ENCODE measurements at regions not wholly inside any gene's neighbourhood (a gene's known extent, or its start where the extent isn't known, plus 50 kb on each side); places are given as distances from the start of the nearest gene placed in this dataset.

GRCh38 chr2:57878171-57878865 lies 168.3 kb upstream of the VRK2 start:
- 19 to 27% (median 24%) methylated on average over 11 of the region's 11 CpGs for WGBS, 3 donors
- intact Hi-C loops (cut with DNase I): no loop called here

GRCh38 chr2:57878866-57879210 lies 167.8 kb upstream of the VRK2 start:
- H3K4me3 ChIP-seq: no peak overlapping the region
- H3K27ac ChIP-seq: no peak overlapping the region
- no peaks in the 10 kb centered on the region for H3K9me3 ChIP-seq
- DNase-seq: no peak
- TF ChIP-seq EP300 (IDR thresholded peaks at IDR 0.05) (no peak), POLR2A (IDR thresholded peaks at IDR 0.05) (no peak), CTCF (IDR thresholded peaks at IDR 0.05) (no peak)
- no peaks in the 10 kb centered on the region for H3K27me3 ChIP-seq
- no peaks in the 10 kb centered on the region for H3K4me1 ChIP-seq (ENCODE audit: insufficient read depth)
- H3K36me3 ChIP-seq: no peaks in the 10 kb centered on the region
- intact Hi-C loops (cut with DNase I): no loop called here
- WGBS, 3 donors: 78 to 84% (median 81%) methylated on average over 2 of the region's 2 CpGs

More at GRCh38 chr2:57878171-57878865, 168.3 kb upstream of the VRK2 start:
- DNase-seq: no peak
- H3K27ac ChIP-seq: no peak overlapping the region
- H3K4me3 ChIP-seq: no peak overlapping the region
- no peaks in the 10 kb centered on the region for H3K27me3 ChIP-seq
- no peaks in the 10 kb centered on the region for H3K4me1 ChIP-seq (ENCODE audit: insufficient read depth)
- no peaks in the 10 kb centered on the region for H3K9me3 ChIP-seq
- no peak for TF ChIP-seq POLR2A (IDR thresholded peaks at IDR 0.05)
- no peak for TF ChIP-seq EP300 (IDR thresholded peaks at IDR 0.05)
- TF ChIP-seq CTCF (IDR thresholded peaks at IDR 0.05): no peak
- no peaks in the 10 kb centered on the region for H3K36me3 ChIP-seq

- TF ChIP-seq POLR2A (IDR thresholded peaks at IDR 0.05): no peak
- no peak for TF ChIP-seq CTCF (IDR thresholded peaks at IDR 0.05)
- no peak for TF ChIP-seq EP300 (IDR thresholded peaks at IDR 0.05)
- WGBS, 3 donors: 51 to 60% (median 55%) methylated on average over 4 of the region's 4 CpGs
- intact Hi-C loops (cut with DNase I): no loop called here
Observed at GRCh38 chr2:57880446-57880845, 166.2 kb upstream of the VRK2 start.

GRCh38 chr2:57880967-57881366 lies 165.6 kb upstream of the VRK2 start:
- H3K36me3 ChIP-seq: no peaks in the 10 kb centered on the region
- 86 to 90% (median 87%) methylated on average over 5 of the region's 5 CpGs for WGBS, 3 donors
- TF ChIP-seq POLR2A (IDR thresholded peaks at IDR 0.05) (no peak), CTCF (IDR thresholded peaks at IDR 0.05) (no peak), EP300 (IDR thresholded peaks at IDR 0.05) (no peak)
- H3K4me1 ChIP-seq (ENCODE audit: insufficient read depth): no peaks in the 10 kb centered on the region
- intact Hi-C loops (cut with DNase I): no loop called here
- no peaks in the 10 kb centered on the region for H3K27me3 ChIP-seq
- no peak overlapping the region for H3K4me3 ChIP-seq
- H3K9me3 ChIP-seq: no peaks in the 10 kb centered on the region
- no peak overlapping the region for H3K27ac ChIP-seq
- DNase-seq: no peak

More at GRCh38 chr2:57880446-57880845, 166.2 kb upstream of the VRK2 start:
- no peaks in the 10 kb centered on the region for H3K9me3 ChIP-seq
- H3K36me3 ChIP-seq: no peaks in the 10 kb centered on the region
- no peaks in the 10 kb centered on the region for H3K4me1 ChIP-seq (ENCODE audit: insufficient read depth)
- DNase-seq: no peak
- H3K27ac ChIP-seq: no peak overlapping the region
- H3K4me3 ChIP-seq: no peak overlapping the region
- no peaks in the 10 kb centered on the region for H3K27me3 ChIP-seq

Measured in ovary (tissue), 7 donors.